Neural cell (in vitro differentiated cells): ENCODE measurements at regions not wholly inside any gene's neighbourhood (a gene's known extent, or its start where the extent isn't known, plus 50 kb on each side); places are given as distances from the start of the nearest gene placed in this dataset.

ENCODE experiments used
- H2AFZ ChIP-seq: fragments of 200-600, 300-800 bp; sonication (generic), shearing (Covaris generic); 2 replicates; pipeline ENCODE4 v1.6.0; 2014; ENCODE audit warnings: low read depth, mild to moderate bottlenecking, antibody characterized with exemption, low read length, moderate library complexity
- H3F3A ChIP-seq: fragments of 200-600 bp; shearing (Covaris generic); 2 replicates; pipeline ENCODE4 v1.6.1; 2016; ENCODE audit warnings: mild to moderate bottlenecking, moderate library complexity, mixed read lengths, antibody characterized with exemption, low read length; ENCODE audit not compliant: insufficient read depth, poor library complexity, severe bottlenecking
- H3K27ac ChIP-seq: fragments of 200-600, 300-800 bp; sonication (generic), shearing (Covaris generic); 2 replicates; pipeline ENCODE4 v1.5.1; 2014; ENCODE audit warnings: mild to moderate bottlenecking, low read length, moderate library complexity
- H3K27me3 ChIP-seq: fragments of 300-800, 200-600 bp; sonication (generic), shearing (Covaris generic); 2 replicates; pipeline ENCODE4 v1.6.0; 2014; ENCODE audit warnings: mild to moderate bottlenecking, low read depth, low read length, moderate library complexity; ENCODE audit not compliant: insufficient read depth
- H3K36me3 ChIP-seq: fragments of 300-800, 200-600 bp; sonication (generic), shearing (Covaris generic); 2 replicates; pipeline ENCODE4 v1.5.1; 2014; ENCODE audit warnings: mild to moderate bottlenecking, antibody characterized with exemption, low read length, moderate library complexity; ENCODE audit not compliant: insufficient read depth
- H3K4me2 ChIP-seq: fragments of 300-800, 200-600 bp; sonication (generic), shearing (Covaris generic); 2 replicates; pipeline ENCODE4 v1.6.0; 2014; ENCODE audit warnings: mild to moderate bottlenecking, low read length
- H3K4me3 ChIP-seq: fragments of 300-800, 200-600 bp; sonication (generic), shearing (Covaris generic); 2 replicates; pipeline ENCODE4 v1.5.1; 2014; ENCODE audit warnings: mild to moderate bottlenecking, low read length, moderate library complexity
- H3K79me2 ChIP-seq: fragments of 200-600 bp; shearing (Covaris generic); replicated peaks from 2 replicates; pipeline ENCODE4 v1.6.0; 2014; ENCODE audit warnings: mild to moderate bottlenecking, low read length, moderate library complexity; ENCODE audit not compliant: insufficient read depth
- H3K9ac ChIP-seq: fragments of 300-800, 200-600 bp; sonication (generic), shearing (Covaris generic); 2 replicates; pipeline ENCODE4 v1.6.1; 2016; ENCODE audit warnings: mild to moderate bottlenecking, low read length, mixed read lengths
- H3K9me2 ChIP-seq: fragments of 200-600 bp; shearing (Covaris generic); 2 replicates; pipeline ENCODE4 v1.6.1; 2016; ENCODE audit warnings: mild to moderate bottlenecking, low read length, mixed read lengths; ENCODE audit not compliant: insufficient read depth
- H3K9me3 ChIP-seq: fragments of 200-600, 300-800 bp; sonication (generic), shearing (Covaris generic); 2 replicates; pipeline ENCODE4 v1.6.1; 2016; ENCODE audit warnings: mild to moderate bottlenecking, mixed run types, low read length, moderate library complexity, mixed read lengths
- H4K20me1 ChIP-seq: fragments of 200-600 bp; shearing (Covaris generic); 2 replicates; pipeline ENCODE4 v1.6.1; 2016; ENCODE audit warnings: mild to moderate bottlenecking, mixed run types; ENCODE audit not compliant: insufficient read depth
- EP300 ChIP-seq: fragments of 450-650 bp; conservative IDR thresholded peaks from 2 replicates; pipeline ENCODE4 v1.6.1; 2014; ENCODE audit warnings: antibody characterized with exemption, mild to moderate bottlenecking, moderate library complexity; ENCODE audit not compliant: poor library complexity, severe bottlenecking
- EZH2 ChIP-seq: fragments of 200-600, 300-800 bp; shearing (Covaris generic), sonication (generic); IDR thresholded peaks from 2 replicates; pipeline ENCODE4 v1.6.1; 2014; ENCODE audit warnings: antibody characterized with exemption, low read length, borderline replicate concordance, mild to moderate bottlenecking; ENCODE audit not compliant: insufficient read depth, poor library complexity, severe bottlenecking
- MXI1 ChIP-seq: fragments of 450-650 bp; conservative IDR thresholded peaks from 2 replicates; pipeline ENCODE4 v1.6.1; 2014; ENCODE audit warnings: antibody characterized with exemption, mild to moderate bottlenecking; ENCODE audit not compliant: poor library complexity, severe bottlenecking
- POLR2AphosphoS5 ChIP-seq: IDR thresholded peaks from 2 replicates; pipeline ENCODE4 v1.6.1; 2012
- RAD21 ChIP-seq: fragments of 450-650 bp; conservative IDR thresholded peaks from 2 replicates; pipeline ENCODE4 v1.6.1; 2014; ENCODE audit warnings: antibody characterized with exemption, mild to moderate bottlenecking, moderate library complexity
- REST ChIP-seq: IDR thresholded peaks from 2 replicates; pipeline ENCODE4 v1.6.1; 2012; ENCODE audit warnings: borderline replicate concordance
- SMC3 ChIP-seq: fragments of 450-650 bp; conservative IDR thresholded peaks from 2 replicates; pipeline ENCODE4 v1.6.1; 2014; ENCODE audit warnings: antibody characterized with exemption, mild to moderate bottlenecking, moderate library complexity; ENCODE audit not compliant: poor library complexity
- TAF1 ChIP-seq: IDR thresholded peaks from 2 replicates; pipeline ENCODE4 v1.6.1; 2012; ENCODE audit warnings: low read depth
- TF ChIP-seq, protein P1 (sequence below): fragments of 450-650 bp; IDR thresholded peaks from 2 replicates; pipeline ENCODE4 v1.5.1; 2014; ENCODE audit warnings: antibody characterized with exemption, mild to moderate bottlenecking, moderate library complexity; ENCODE audit not compliant: poor library complexity, severe bottlenecking

DNA sequence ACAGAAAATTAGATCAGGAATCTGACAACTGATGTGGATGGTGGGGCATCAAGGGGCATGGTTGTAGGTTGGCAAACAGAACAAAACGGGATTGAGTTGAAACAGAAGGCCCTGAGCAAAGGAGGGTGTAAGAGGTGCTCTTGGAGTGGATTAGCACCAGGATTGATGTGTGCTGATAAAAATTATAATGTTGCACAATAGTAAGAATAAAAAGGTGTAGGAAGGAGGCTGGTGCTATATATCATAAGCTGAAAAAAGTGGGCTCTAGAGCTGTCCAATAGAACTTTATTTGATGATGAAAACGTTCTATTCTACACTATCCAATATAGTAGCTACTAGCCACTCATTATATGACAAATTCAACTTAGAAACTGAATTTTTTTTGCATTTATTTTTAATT is 263.1 kb upstream of the GYPC start:
- Histone ChIP-seq H2AFZ (no peak overlapping the region), H4K20me1 (no peaks in the 10 kb centered on the region), H3K79me2 (no peaks in the 10 kb centered on the region), H3K4me2 (no peak overlapping the region), H3K9ac (no peak overlapping the region), H3K27me3 (no peaks in the 10 kb centered on the region), H3K27ac (no peak overlapping the region), H3K36me3 (no peaks in the 10 kb centered on the region), H3K4me3 (no peak overlapping the region), H3K9me2 (no peaks in the 10 kb centered on the region), H3K9me3 (no peaks in the 10 kb centered on the region), H3F3A (no peaks in the 10 kb centered on the region)
- TF ChIP-seq RAD21 (no peak), REST (no peak), EZH2 (no peak), EP300 (no peak), TAF1 (no peak), MXI1 (no peak), POLR2AphosphoS5 (no peak), SMC3 (no peak)
- TF ChIP-seq, protein P1, sequence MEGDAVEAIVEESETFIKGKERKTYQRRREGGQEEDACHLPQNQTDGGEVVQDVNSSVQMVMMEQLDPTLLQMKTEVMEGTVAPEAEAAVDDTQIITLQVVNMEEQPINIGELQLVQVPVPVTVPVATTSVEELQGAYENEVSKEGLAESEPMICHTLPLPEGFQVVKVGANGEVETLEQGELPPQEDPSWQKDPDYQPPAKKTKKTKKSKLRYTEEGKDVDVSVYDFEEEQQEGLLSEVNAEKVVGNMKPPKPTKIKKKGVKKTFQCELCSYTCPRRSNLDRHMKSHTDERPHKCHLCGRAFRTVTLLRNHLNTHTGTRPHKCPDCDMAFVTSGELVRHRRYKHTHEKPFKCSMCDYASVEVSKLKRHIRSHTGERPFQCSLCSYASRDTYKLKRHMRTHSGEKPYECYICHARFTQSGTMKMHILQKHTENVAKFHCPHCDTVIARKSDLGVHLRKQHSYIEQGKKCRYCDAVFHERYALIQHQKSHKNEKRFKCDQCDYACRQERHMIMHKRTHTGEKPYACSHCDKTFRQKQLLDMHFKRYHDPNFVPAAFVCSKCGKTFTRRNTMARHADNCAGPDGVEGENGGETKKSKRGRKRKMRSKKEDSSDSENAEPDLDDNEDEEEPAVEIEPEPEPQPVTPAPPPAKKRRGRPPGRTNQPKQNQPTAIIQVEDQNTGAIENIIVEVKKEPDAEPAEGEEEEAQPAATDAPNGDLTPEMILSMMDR, result no peak

DNA sequence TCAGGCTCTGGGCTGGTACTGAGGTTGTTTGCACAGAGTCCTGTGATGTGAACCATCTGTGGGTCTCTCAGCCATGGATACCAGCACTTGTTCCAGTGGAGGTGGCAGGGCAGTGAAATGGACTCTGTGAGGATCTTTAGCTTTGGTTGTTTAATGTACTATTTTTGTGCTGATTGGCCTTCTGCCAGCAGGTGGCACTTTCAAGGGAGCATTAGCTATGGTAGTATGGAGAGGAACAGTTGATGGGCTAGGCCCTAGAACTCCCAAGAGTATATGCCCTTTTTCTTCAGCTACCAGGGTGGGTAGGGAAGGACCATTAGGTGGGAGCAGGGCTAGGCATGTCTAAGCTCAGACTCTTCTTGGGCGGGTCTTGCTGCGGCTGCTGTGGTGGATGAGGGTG is 257.0 kb upstream of the GYPC start:
- Histone ChIP-seq H4K20me1 (no peaks in the 10 kb centered on the region), H3K9me3 (no peaks in the 10 kb centered on the region), H3K4me3 (no peak overlapping the region), H3F3A (no peaks in the 10 kb centered on the region), H3K36me3 (no peaks in the 10 kb centered on the region), H3K4me2 (no peak overlapping the region), H3K9me2 (no peaks in the 10 kb centered on the region), H3K79me2 (no peaks in the 10 kb centered on the region), H2AFZ (no peak overlapping the region), H3K27ac (no peak overlapping the region), H3K27me3 (no peaks in the 10 kb centered on the region), H3K9ac (no peak overlapping the region)
- TF ChIP-seq POLR2AphosphoS5 (no peak), REST (no peak), MXI1 (no peak), TAF1 (no peak), EP300 (no peak), RAD21 (no peak), EZH2 (no peak), SMC3 (no peak)
- TF ChIP-seq, protein P1, result no peak
